Neuronal stem cell (in vitro differentiated cells): ENCODE measurements at regions not wholly inside any gene's neighbourhood (a gene's known extent, or its start where the extent isn't known, plus 50 kb on each side); places are given as distances from the start of the nearest gene placed in this dataset.

ENCODE experiments used
- DNase-seq: peaks from one replicate; pipeline ENCODE4 v3.0.0-alpha.2; 2013; ENCODE audit warnings: low spot score
- H2AFZ ChIP-seq: one replicate; pipeline ENCODE4 v1.6.1; 2013; ENCODE audit warnings: mild to moderate bottlenecking, low read length, inconsistent platforms
- H2AK5ac ChIP-seq: 2 replicates; pipeline ENCODE4 v1.6.1; 2013; ENCODE audit warnings: low read depth, mild to moderate bottlenecking, inconsistent platforms, low read length, moderate library complexity, mixed read lengths
- H2BK120ac ChIP-seq: 2 replicates; pipeline ENCODE4 v1.6.1; 2013; ENCODE audit warnings: low read depth, mild to moderate bottlenecking, inconsistent platforms, low read length, moderate library complexity, mixed read lengths
- H2BK12ac ChIP-seq: one replicate; pipeline ENCODE4 v1.6.1; 2013; ENCODE audit warnings: low read length, inconsistent platforms
- H2BK15ac ChIP-seq: 2 replicates; pipeline ENCODE4 v1.6.1; 2013; ENCODE audit warnings: mild to moderate bottlenecking, low read length, inconsistent platforms, mixed read lengths
- H2BK5ac ChIP-seq: one replicate; pipeline ENCODE4 v1.6.1; 2013; ENCODE audit warnings: inconsistent platforms, mild to moderate bottlenecking, low read length, moderate library complexity
- H3K14ac ChIP-seq: one replicate; pipeline ENCODE4 v1.6.1; 2013; ENCODE audit warnings: low read length, inconsistent platforms
- H3K18ac ChIP-seq: 2 replicates; pipeline ENCODE4 v1.6.1; 2013; ENCODE audit warnings: low read length, inconsistent platforms
- H3K23ac ChIP-seq: 2 replicates; pipeline ENCODE4 v1.6.1; 2013; ENCODE audit warnings: low read depth, mild to moderate bottlenecking, mixed read lengths, low read length, inconsistent platforms; ENCODE audit not compliant: poor library complexity
- H3K27ac ChIP-seq: replicated peaks from 3 replicates; pipeline ENCODE4 v1.5.1; 2013; ENCODE audit warnings: low read length, inconsistent platforms
- H3K27me3 ChIP-seq, 3 experiments: 2 replicates each; pipeline ENCODE4 v1.6.1; 2013; ENCODE audit warnings: low read length in 3 of 3, mild to moderate bottlenecking in 2 of 3, inconsistent platforms in 1 of 3, low read depth in 1 of 3, mixed read lengths in 1 of 3, moderate library complexity in 1 of 3; ENCODE audit not compliant: control insufficient read depth in 3 of 3, insufficient read depth in 3 of 3
- H3K36me3 ChIP-seq, 2 donors: replicated peaks in 1 of 2; 2 replicates each; pipeline ENCODE4 v1.6.1; 2013; ENCODE audit warnings: low read length in 2 of 2; ENCODE audit not compliant: control insufficient read depth in 2 of 2, insufficient read depth in 2 of 2
- H3K4ac ChIP-seq: 2 replicates; pipeline ENCODE4 v1.6.1; 2013; ENCODE audit warnings: inconsistent platforms, mild to moderate bottlenecking, low read length, moderate library complexity
- H3K4me1 ChIP-seq, 2 donors: 1 replicate in 1 of 2; 2 replicates in 1 of 2; pipeline ENCODE4 v1.6.1; 2013; ENCODE audit warnings: low read length in 2 of 2, low read depth in 1 of 2; ENCODE audit not compliant: control insufficient read depth in 2 of 2, insufficient read depth in 1 of 2
- H3K4me2 ChIP-seq: one replicate; pipeline ENCODE4 v1.6.1; 2013; ENCODE audit warnings: mild to moderate bottlenecking, low read length, inconsistent platforms; ENCODE audit not compliant: insufficient read depth, poor library complexity, severe bottlenecking
- H3K4me3 ChIP-seq, 2 donors: 2 replicates each; pipeline ENCODE4 v1.5.1; 2013; ENCODE audit warnings: low read length in 2 of 2, mild to moderate bottlenecking in 2 of 2, inconsistent platforms in 1 of 2, moderate library complexity in 1 of 2
- H3K79me1 ChIP-seq: one replicate; pipeline ENCODE4 v1.6.1; 2013; ENCODE audit warnings: low read depth, mild to moderate bottlenecking, inconsistent platforms, low read length, moderate library complexity
- H3K9ac ChIP-seq: one replicate; pipeline ENCODE4 v1.6.1; 2013; ENCODE audit warnings: mild to moderate bottlenecking, low read depth, low read length, inconsistent platforms; ENCODE audit not compliant: poor library complexity
- H3K9me3 ChIP-seq, 2 donors: replicated peaks in 1 of 2; 2 replicates each; pipeline versions ENCODE3 to v1.6.1; 2013; ENCODE audit warnings: low read length in 2 of 2, mild to moderate bottlenecking in 2 of 2, inconsistent platforms in 1 of 2, low read depth in 1 of 2, mixed read lengths in 1 of 2, moderate library complexity in 1 of 2; ENCODE audit not compliant: control insufficient read depth in 2 of 2, insufficient read depth in 1 of 2
- H4K8ac ChIP-seq: one replicate; pipeline ENCODE4 v1.6.1; 2013; ENCODE audit warnings: low read depth, mild to moderate bottlenecking, inconsistent platforms, low read length, moderate library complexity
- H4K91ac ChIP-seq: one replicate; pipeline ENCODE4 v1.6.1; 2013; ENCODE audit warnings: low read length, low read depth, mild to moderate bottlenecking, inconsistent platforms; ENCODE audit not compliant: poor library complexity
- WGBS, 2 donors: extraction: QIAGEN DNeasy Blood & Tissue Kit; methylation state at CpG; one replicate each; pipeline ENCODE4 v1.1.7; 2013; ENCODE audit warnings: missing lambda C conversion rate in 2 of 2, mixed read lengths in 1 of 2; ENCODE audit not compliant: insufficient read length in 2 of 2, insufficient replicate concordance in 1 of 2; ENCODE audit errors: extremely low coverage in 2 of 2; 5-methylcytosine and 5-hydroxymethylcytosine counted together

- H2AFZ ChIP-seq: peak overlapping the region; percentile 80
- peaks cover 0 to 15% (median 9%) of the 10 kb centered on the region in 3 experiments for H3K27me3 ChIP-seq
- H4K91ac ChIP-seq: no peak overlapping the region
- H3K18ac ChIP-seq: no peak overlapping the region
- no peak overlapping the region for H2AK5ac ChIP-seq
- no peak overlapping the region for H2BK5ac ChIP-seq
- H3K9ac ChIP-seq: no peak overlapping the region
- H3K79me1 ChIP-seq: no peaks in the 10 kb centered on the region
- H3K4ac ChIP-seq: no peak overlapping the region
- H3K27ac ChIP-seq: no peak overlapping the region
- H3K4me1 ChIP-seq: peaks cover 4 to 16% of the 10 kb centered on the region in 2 donors
- H2BK120ac ChIP-seq: no peak overlapping the region
- H3K23ac ChIP-seq: no peak overlapping the region
- DNase-seq: no peak
- H3K4me3 ChIP-seq: no peak overlapping the region
- no CpG with 5 or more reads among the region's 11 CpGs for WGBS, 2 donors
- no peak overlapping the region for H4K8ac ChIP-seq
- no peak overlapping the region for H2BK15ac ChIP-seq
- H3K14ac ChIP-seq: peak overlapping the region; percentile 4
- H2BK12ac ChIP-seq: no peak overlapping the region
- no peaks in the 10 kb centered on the region for H3K9me3 ChIP-seq
- H3K36me3 ChIP-seq: no peaks in the 10 kb centered on the region
- no peak overlapping the region for H3K4me2 ChIP-seq
Observed at GRCh38 chr15:99485153-99485961, 80.4 kb upstream of the MEF2A start.

GRCh38 chr15:99485992-99486370 is 79.8 kb upstream of the MEF2A start:
- Histone ChIP-seq H3K23ac (no peak overlapping the region), H3K4me2 (peak overlapping the region; percentile 56), H2AFZ (peak overlapping the region; percentile 80), H2BK5ac (no peak overlapping the region), H3K79me1 (no peaks in the 10 kb centered on the region), H4K91ac (no peak overlapping the region), H3K4me3 (peak overlapping the region in 1 of 2 donors; percentile 66), H3K36me3 (no peaks in the 10 kb centered on the region), H3K4ac (no peak overlapping the region), H2BK12ac (no peak overlapping the region), H3K18ac (peak overlapping the region; percentile 86), H3K27me3 (peaks cover 0 to 9% (median 9%) of the 10 kb centered on the region in 3 experiments), H4K8ac (no peak overlapping the region), H3K14ac (no peak overlapping the region), H3K27ac (no peak overlapping the region), H2BK120ac (no peak overlapping the region), H3K9me3 (no peaks in the 10 kb centered on the region), H2AK5ac (no peak overlapping the region), H3K9ac (no peak overlapping the region), H3K4me1 (peaks cover 4 to 16% of the 10 kb centered on the region in 2 donors), H2BK15ac (no peak overlapping the region)
- no peak for DNase-seq
- no CpG with 5 or more reads among the region's 9 CpGs for WGBS, 2 donors

- Histone ChIP-seq H3K27ac (no peak overlapping the region), H3K9ac (peak overlapping the region; percentile 18), H2AFZ (peak overlapping the region; percentile 80), H3K18ac (peak overlapping the region; percentile 86), H3K36me3 (no peaks in the 10 kb centered on the region), H2BK5ac (no peak overlapping the region), H3K4me3 (peak overlapping the region; percentile 17 to 71), H3K9me3 (no peaks in the 10 kb centered on the region), H2BK15ac (no peak overlapping the region), H3K79me1 (no peaks in the 10 kb centered on the region), H3K27me3 (peaks cover 0 to 9% (median 5%) of the 10 kb centered on the region in 3 experiments), H2BK120ac (no peak overlapping the region), H3K4me1 (peaks cover 4 to 16% of the 10 kb centered on the region in 2 donors), H2AK5ac (no peak overlapping the region), H2BK12ac (no peak overlapping the region), H3K4me2 (peak overlapping the region; percentile 56), H3K4ac (no peak overlapping the region), H3K23ac (no peak overlapping the region), H4K91ac (no peak overlapping the region), H4K8ac (no peak overlapping the region), H3K14ac (no peak overlapping the region)
- no CpG with 5 or more reads among the region's 31 CpGs for WGBS, 2 donors
- DNase-seq: peak; percentile 15
Observed at GRCh38 chr15:99486371-99487336, 79.1 kb upstream of the MEF2A start.

GRCh38 chr15:99487337-99487730 is 78.5 kb upstream of the MEF2A start:
- no peak overlapping the region for H2BK12ac ChIP-seq
- no CpG with 5 or more reads among the region's 5 CpGs for WGBS, 2 donors
- H3K27me3 ChIP-seq: peaks cover 0 to 9% (median 5%) of the 10 kb centered on the region in 3 experiments

More at GRCh38 chr15:99487337-99487730, 78.5 kb upstream of the MEF2A start:
- DNase-seq: no peak
- no peak overlapping the region for H3K4me2 ChIP-seq
- no peak overlapping the region for H4K91ac ChIP-seq
- H3K18ac ChIP-seq: no peak overlapping the region
- no peak overlapping the region for H3K23ac ChIP-seq
- H3K4ac ChIP-seq: no peak overlapping the region
- H2BK120ac ChIP-seq: no peak overlapping the region
- H3K79me1 ChIP-seq: no peaks in the 10 kb centered on the region
- no peak overlapping the region for H3K9ac ChIP-seq
- no peak overlapping the region for H2BK5ac ChIP-seq
- no peak overlapping the region for H3K27ac ChIP-seq
- no peak overlapping the region for H4K8ac ChIP-seq
- H3K14ac ChIP-seq: no peak overlapping the region
- no peaks in the 10 kb centered on the region for H3K9me3 ChIP-seq
- peaks cover 4 to 16% of the 10 kb centered on the region in 2 donors for H3K4me1 ChIP-seq
- H2AK5ac ChIP-seq: no peak overlapping the region
- no peak overlapping the region for H2BK15ac ChIP-seq
- peak overlapping the region; percentile 80 for H2AFZ ChIP-seq
- no peak overlapping the region for H3K4me3 ChIP-seq
- H3K36me3 ChIP-seq: no peaks in the 10 kb centered on the region
